Fibroblast of lung (primary cell): ENCODE measurements at regions not wholly inside any gene's neighbourhood (a gene's known extent, or its start where the extent isn't known, plus 50 kb on each side); places are given as distances from the start of the nearest gene placed in this dataset.

Source experiments
- DNase-seq, 2 donors: peaks; one replicate each; pipeline versions ENCODE4 v3.0.0 to v3.0.0-alpha.2; 2010; ENCODE audit warnings: low read depth in 2 of 2
- H2AFZ ChIP-seq: 2 replicates; pipeline ENCODE4 v1.5.1; 2012; ENCODE audit warnings: low read length, control low read depth, inconsistent platforms
- H3K27ac ChIP-seq: 2 replicates; pipeline ENCODE4 v1.5.1; 2011; ENCODE audit warnings: low read length, control low read depth; ENCODE audit not compliant: insufficient read depth
- H3K27me3 ChIP-seq: 2 replicates; pipeline ENCODE4 v1.5.1; 2011; ENCODE audit warnings: mild to moderate bottlenecking, low read length; ENCODE audit not compliant: control insufficient read depth, insufficient read depth
- H3K36me3 ChIP-seq: 2 replicates; pipeline ENCODE4 v1.5.1; 2011; ENCODE audit warnings: low read length; ENCODE audit not compliant: control insufficient read depth, insufficient read depth
- H3K4me1 ChIP-seq: 2 replicates; pipeline ENCODE4 v1.5.1; 2011; ENCODE audit warnings: low read length; ENCODE audit not compliant: control insufficient read depth, insufficient read depth; ENCODE audit errors: extremely low read depth
- H3K4me2 ChIP-seq: 2 replicates; pipeline ENCODE4 v1.5.1; 2011; ENCODE audit warnings: low read length, control low read depth; ENCODE audit not compliant: insufficient read depth; ENCODE audit errors: extremely low read depth
- H3K4me3 ChIP-seq, 4 experiments: fragments of 200-600 bp in 1 of 4; sonication (generic) in 1 of 4; replicated peaks in 1 of 4; 2 replicates each; pipeline ENCODE4 v1.5.1; 2011 to 2016; ENCODE audit warnings: low read length in 4 of 4, low read depth in 3 of 4, mild to moderate bottlenecking in 3 of 4, control low read depth in 2 of 4, inconsistent platforms in 1 of 4, mixed read lengths in 1 of 4; ENCODE audit not compliant: insufficient read depth in 1 of 4; ENCODE audit errors: control extremely low read depth in 1 of 4
- H3K79me2 ChIP-seq: 2 replicates; pipeline ENCODE4 v1.5.1; 2012; ENCODE audit warnings: mild to moderate bottlenecking, low read length, inconsistent platforms; ENCODE audit not compliant: control insufficient read depth, insufficient read depth
- H3K9ac ChIP-seq: 2 replicates; pipeline ENCODE4 v1.5.1; 2011; ENCODE audit warnings: mild to moderate bottlenecking, low read length, control low read depth; ENCODE audit not compliant: insufficient read depth
- H3K9me3 ChIP-seq: 2 replicates; pipeline ENCODE4 v1.5.1; 2012; ENCODE audit warnings: low read depth, low read length; ENCODE audit not compliant: control insufficient read depth, insufficient read depth
- H4K20me1 ChIP-seq: 2 replicates; pipeline ENCODE4 v1.5.1; 2011; ENCODE audit warnings: low read length; ENCODE audit not compliant: control insufficient read depth, insufficient read depth; ENCODE audit errors: extremely low read depth
- CTCF ChIP-seq, 2 donors: IDR thresholded peaks in 1 of 2; conservative IDR thresholded peaks in 1 of 2; 1 replicate in 1 of 2; 2 replicates in 1 of 2; pipeline ENCODE4 v1.5.1; 2011 to 2012; ENCODE audit warnings: low read length in 2 of 2, control low read depth in 1 of 2, inconsistent platforms in 1 of 2, low read depth in 1 of 2, mild to moderate bottlenecking in 1 of 2
- EZH2 ChIP-seq: IDR thresholded peaks from 2 replicates; pipeline ENCODE4 v1.5.1; 2012; ENCODE audit warnings: low read length, control low read depth, mild to moderate bottlenecking; ENCODE audit errors: missing control alignments

- Histone ChIP-seq H3K9me3 (no peaks in the 10 kb centered on the region), H3K27me3 (no peaks in the 10 kb centered on the region), H3K4me2 (peak overlapping the region; percentile 77), H3K27ac (no peak overlapping the region), H3K4me1 (peaks cover 4% of the 10 kb centered on the region), H2AFZ (no peak overlapping the region), H3K36me3 (no peaks in the 10 kb centered on the region), H4K20me1 (no peaks in the 10 kb centered on the region), H3K4me3 (no peak overlapping the region), H3K79me2 (no peaks in the 10 kb centered on the region), H3K9ac (no peak overlapping the region)
- DNase-seq, result peak; percentile 88 to 92
- TF ChIP-seq EZH2 (no peak), CTCF (conservative IDR thresholded peaks at IDR 0.05 in 1 of 2, IDR thresholded peaks at IDR 0.05 in 1 of 2; ENCODE audit: low read depth in 1 of 2, low read length in 2 of 2) (no peak)
Measured at GRCh38 chr7:115087437-115087836, 165.5 kb downstream of the MDFIC start.

GRCh38 chr7:115086146-115086841 is 164.4 kb downstream of the MDFIC start:
- Histone ChIP-seq H3K9me3 (no peaks in the 10 kb centered on the region), H3K9ac (no peak overlapping the region), H4K20me1 (no peaks in the 10 kb centered on the region), H2AFZ (no peak overlapping the region), H3K79me2 (no peaks in the 10 kb centered on the region), H3K27ac (no peak overlapping the region), H3K4me2 (no peak overlapping the region), H3K36me3 (no peaks in the 10 kb centered on the region), H3K4me3 (no peak overlapping the region), H3K27me3 (no peaks in the 10 kb centered on the region), H3K4me1 (peaks cover 4% of the 10 kb centered on the region)
- TF ChIP-seq CTCF (conservative IDR thresholded peaks at IDR 0.05 in 1 of 2, IDR thresholded peaks at IDR 0.05 in 1 of 2; ENCODE audit: low read depth in 1 of 2, low read length in 2 of 2) (no peak), EZH2 (no peak)
- no peak for DNase-seq

GRCh38 chr7:115085421-115085820 is 163.5 kb downstream of the MDFIC start:
- H3K4me3 ChIP-seq, result no peak overlapping the region
- H4K20me1 ChIP-seq, result no peaks in the 10 kb centered on the region
- no peak for DNase-seq
- H2AFZ ChIP-seq, result no peak overlapping the region
- no peaks in the 10 kb centered on the region for H3K9me3 ChIP-seq
- no peak overlapping the region for H3K27ac ChIP-seq
- H3K36me3 ChIP-seq, result no peaks in the 10 kb centered on the region
- H3K79me2 ChIP-seq, result no peaks in the 10 kb centered on the region
- no peaks in the 10 kb centered on the region for H3K27me3 ChIP-seq
- no peak for TF ChIP-seq CTCF (conservative IDR thresholded peaks at IDR 0.05 in 1 of 2, IDR thresholded peaks at IDR 0.05 in 1 of 2; ENCODE audit: low read depth in 1 of 2, low read length in 2 of 2)
- no peak for TF ChIP-seq EZH2
- H3K9ac ChIP-seq, result no peak overlapping the region
- peaks cover 4% of the 10 kb centered on the region for H3K4me1 ChIP-seq
- H3K4me2 ChIP-seq, result no peak overlapping the region
